ENCODE measurements at regions not wholly inside any gene's neighbourhood (a gene's known extent, or its start where the extent isn't known, plus 50 kb on each side); places are given as distances from the start of the nearest gene placed in this dataset.

- TF ChIP-seq EZH2 (IDR thresholded peaks at IDR 0.05; ENCODE audit: insufficient read depth, poor library complexity, severe bottlenecking) = no peak
- no peak for TF ChIP-seq EZH2phosphoT487 (IDR thresholded peaks at IDR 0.05; ENCODE audit: insufficient read depth, low read depth)
Observed at GRCh38 chr12:74292351-74293194, 245.1 kb upstream of the ATXN7L3B start.

Data from GM23248 (cell line).